ENCODE measurements at regions not wholly inside any gene's neighbourhood (a gene's known extent, or its start where the extent isn't known, plus 50 kb on each side); places are given as distances from the start of the nearest gene placed in this dataset.

DNA sequence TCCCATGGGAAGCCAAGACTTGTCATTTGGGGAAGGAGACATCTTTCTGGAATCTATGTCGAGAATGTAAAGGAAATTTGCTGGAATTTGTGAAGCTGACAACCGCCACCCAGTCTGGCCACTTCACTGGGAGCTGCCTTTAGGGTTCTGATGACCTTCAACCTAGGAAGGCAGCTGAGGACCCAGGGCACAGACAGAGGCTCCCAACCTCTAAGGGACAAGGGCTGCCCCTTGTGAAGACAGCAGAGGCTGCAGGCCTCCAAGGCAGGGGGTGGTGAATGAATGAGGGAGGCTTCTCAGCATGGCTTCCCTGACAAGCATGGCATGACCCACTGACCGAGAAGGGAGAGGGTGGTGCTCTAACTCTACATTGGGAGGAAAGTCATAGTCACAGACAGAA, 128.9 kb upstream of the ASB18 start:
- 87 to 90% (median 88%) methylated on average over 3 of the region's 3 CpGs for WGBS, 4 donors
- no peak overlapping the region for H3K4me3 ChIP-seq
- TF ChIP-seq POLR2A (IDR thresholded peaks at IDR 0.05) = no peak
- TF ChIP-seq, protein P1, sequence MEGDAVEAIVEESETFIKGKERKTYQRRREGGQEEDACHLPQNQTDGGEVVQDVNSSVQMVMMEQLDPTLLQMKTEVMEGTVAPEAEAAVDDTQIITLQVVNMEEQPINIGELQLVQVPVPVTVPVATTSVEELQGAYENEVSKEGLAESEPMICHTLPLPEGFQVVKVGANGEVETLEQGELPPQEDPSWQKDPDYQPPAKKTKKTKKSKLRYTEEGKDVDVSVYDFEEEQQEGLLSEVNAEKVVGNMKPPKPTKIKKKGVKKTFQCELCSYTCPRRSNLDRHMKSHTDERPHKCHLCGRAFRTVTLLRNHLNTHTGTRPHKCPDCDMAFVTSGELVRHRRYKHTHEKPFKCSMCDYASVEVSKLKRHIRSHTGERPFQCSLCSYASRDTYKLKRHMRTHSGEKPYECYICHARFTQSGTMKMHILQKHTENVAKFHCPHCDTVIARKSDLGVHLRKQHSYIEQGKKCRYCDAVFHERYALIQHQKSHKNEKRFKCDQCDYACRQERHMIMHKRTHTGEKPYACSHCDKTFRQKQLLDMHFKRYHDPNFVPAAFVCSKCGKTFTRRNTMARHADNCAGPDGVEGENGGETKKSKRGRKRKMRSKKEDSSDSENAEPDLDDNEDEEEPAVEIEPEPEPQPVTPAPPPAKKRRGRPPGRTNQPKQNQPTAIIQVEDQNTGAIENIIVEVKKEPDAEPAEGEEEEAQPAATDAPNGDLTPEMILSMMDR (IDR thresholded peaks at IDR 0.05) = no peak
- no peak for DNase-seq
- no peak for ATAC-seq
- H3K27ac ChIP-seq = no peak overlapping the region
- H3K36me3 ChIP-seq = no peaks in the 10 kb centered on the region
- intact Hi-C loops (cut with DNase I) = no loop called here
- no peaks in the 10 kb centered on the region for H3K4me1 ChIP-seq
- H3K27me3 ChIP-seq = no peaks in the 10 kb centered on the region
- no peaks in the 10 kb centered on the region for H3K9me3 ChIP-seq

DNA sequence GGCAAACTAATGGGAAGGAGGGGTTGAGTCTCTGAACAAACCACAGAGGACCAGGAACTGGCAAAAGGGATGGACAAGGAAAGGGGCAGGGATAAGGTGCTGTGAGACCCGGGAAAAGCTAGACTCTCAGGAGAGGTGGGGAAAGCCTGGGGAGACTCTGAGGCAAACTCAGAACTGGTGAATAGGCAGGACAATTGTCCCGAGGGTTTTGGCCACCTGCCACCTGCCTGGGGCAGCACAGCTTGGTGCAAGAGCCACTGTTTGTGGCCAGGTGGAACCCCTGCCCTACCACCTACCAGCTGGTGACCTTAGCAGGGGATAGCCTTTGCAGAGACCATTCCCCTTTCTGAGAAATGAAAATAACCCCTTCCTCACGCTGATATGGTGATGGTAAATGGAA, 129.4 kb upstream of the ASB18 start:
- intact Hi-C loops (cut with DNase I) = no loop called here
- H3K9me3 ChIP-seq = no peaks in the 10 kb centered on the region
- no peak for DNase-seq
- 77 to 86% (median 79%) methylated on average over 3 of the region's 3 CpGs for WGBS, 4 donors
- no peak overlapping the region for H3K4me3 ChIP-seq
- no peaks in the 10 kb centered on the region for H3K27me3 ChIP-seq
- no peaks in the 10 kb centered on the region for H3K36me3 ChIP-seq
- no peak overlapping the region for H3K27ac ChIP-seq
- ATAC-seq = no peak
- no peaks in the 10 kb centered on the region for H3K4me1 ChIP-seq
- TF ChIP-seq, protein P1 (IDR thresholded peaks at IDR 0.05) = no peak
- TF ChIP-seq POLR2A (IDR thresholded peaks at IDR 0.05) = no peak

- Histone ChIP-seq H3K9me3 (no peaks in the 10 kb centered on the region), H3K4me1 (no peaks in the 10 kb centered on the region), H3K36me3 (no peaks in the 10 kb centered on the region), H3K27me3 (no peaks in the 10 kb centered on the region), H3K4me3 (no peak overlapping the region), H3K27ac (no peak overlapping the region)
- WGBS, 4 donors = 91 to 94% (median 93%) methylated on average over 9 of the region's 9 CpGs
- DNase-seq (no peak), ATAC-seq (no peak)
- TF ChIP-seq POLR2A (IDR thresholded peaks at IDR 0.05) = no peak
- TF ChIP-seq, protein P1 (IDR thresholded peaks at IDR 0.05) = no peak
- intact Hi-C loops (cut with DNase I) = no loop called here
These were observed 130.4 kb upstream of the ASB18 start for GRCh38 chr2:236394571-236394970.

DNA sequence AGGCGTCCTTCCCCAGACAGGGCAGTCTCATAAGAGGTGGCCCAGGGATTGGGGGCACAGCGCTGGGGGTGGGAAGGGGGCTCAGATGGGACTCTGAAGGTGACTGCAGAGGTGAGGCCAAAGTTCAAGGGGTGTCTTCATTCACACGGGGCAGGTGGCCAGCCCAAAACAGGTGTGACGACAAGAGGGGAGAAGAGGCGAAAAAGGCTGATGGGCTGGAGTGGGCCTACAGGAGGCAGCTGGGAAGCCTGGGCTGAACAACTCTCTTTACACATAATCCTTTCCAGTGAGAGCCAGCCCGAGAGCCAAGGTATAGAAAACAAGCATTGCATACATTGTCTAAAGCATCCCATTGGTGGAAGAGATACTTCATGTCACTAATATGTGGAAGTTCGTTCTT, 130.9 kb upstream of the ASB18 start:
- no peak for TF ChIP-seq POLR2A (IDR thresholded peaks at IDR 0.05)
- TF ChIP-seq, protein P1 (IDR thresholded peaks at IDR 0.05) = no peak
- Histone ChIP-seq H3K4me3 (no peak overlapping the region), H3K27ac (no peak overlapping the region), H3K36me3 (no peaks in the 10 kb centered on the region), H3K9me3 (no peaks in the 10 kb centered on the region), H3K27me3 (no peaks in the 10 kb centered on the region), H3K4me1 (no peaks in the 10 kb centered on the region)
- WGBS, 4 donors = 85 to 91% (median 89%) methylated on average over 7 of the region's 7 CpGs
- DNase-seq = no peak
- intact Hi-C loops (cut with DNase I) = no loop called here
- no peak for ATAC-seq
